H1 (cell line): ENCODE measurements at regions not wholly inside any gene's neighbourhood (a gene's known extent, or its start where the extent isn't known, plus 50 kb on each side); places are given as distances from the start of the nearest gene placed in this dataset.

Experiments
- BACH1 ChIP-seq: IDR thresholded peaks from 2 replicates; pipeline ENCODE4 v1.6.1; 2012; ENCODE audit warnings: low read length, improper control_type of control experiment
- EGR1 ChIP-seq: IDR thresholded peaks from 2 replicates; pipeline ENCODE4 v1.6.1; 2011; ENCODE audit warnings: low read depth, low read length, borderline replicate concordance
- GTF2F1 ChIP-seq: IDR thresholded peaks from 2 replicates; pipeline ENCODE4 v1.6.1; 2012; ENCODE audit warnings: low read depth, low read length, improper control_type of control experiment, borderline replicate concordance
- KDM1A ChIP-seq: fragments of 200-600, 300-600 bp; sonication (generic); IDR thresholded peaks from 2 replicates; pipeline ENCODE4 v1.7.1; 2016; ENCODE audit warnings: mild to moderate bottlenecking, low read length, borderline replicate concordance
- SP1 ChIP-seq: IDR thresholded peaks from 2 replicates; pipeline ENCODE4 v1.6.1; 2011; ENCODE audit warnings: low read depth, low read length
- SP2 ChIP-seq: IDR thresholded peaks from 2 replicates; pipeline ENCODE4 v1.6.1; 2012; ENCODE audit warnings: mild to moderate bottlenecking, low read length, inconsistent platforms
- SUZ12 ChIP-seq: fragments of 200-600 bp; sonication (generic); IDR thresholded peaks from 2 replicates; pipeline ENCODE4 v1.6.1; 2012; ENCODE audit warnings: mild to moderate bottlenecking, inconsistent platforms, low read length, moderate library complexity, mixed read lengths
- TF ChIP-seq, protein P1 (sequence below): IDR thresholded peaks from 2 replicates; pipeline ENCODE4 v1.6.1; 2011; ENCODE audit warnings: low read depth, mild to moderate bottlenecking, low read length; ENCODE audit not compliant: insufficient read depth

DNA sequence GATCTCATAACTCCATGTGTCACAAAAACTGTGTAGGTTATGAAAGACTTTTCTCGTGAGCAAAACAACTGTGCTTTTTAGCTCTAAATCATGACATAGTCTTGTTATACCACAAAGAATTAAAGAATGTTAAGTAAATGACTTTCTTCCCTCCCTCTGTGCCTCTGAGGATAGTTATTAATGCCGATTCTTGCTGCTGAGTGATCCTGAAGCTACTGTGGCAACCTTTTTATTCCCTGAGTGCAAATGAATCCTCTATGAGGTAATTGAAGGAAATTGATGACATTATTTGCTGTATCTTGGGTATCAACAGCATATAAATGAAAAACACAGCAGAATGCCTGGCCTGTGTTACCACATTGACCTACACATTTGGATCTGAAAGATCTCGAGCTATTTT, 142.2 kb upstream of the HDAC9 start (continued):
- TF ChIP-seq BACH1 (no peak), SP2 (no peak), EGR1 (no peak), SP1 (no peak), KDM1A (no peak), GTF2F1 (no peak), SUZ12 (no peak)
- TF ChIP-seq, protein P1, sequence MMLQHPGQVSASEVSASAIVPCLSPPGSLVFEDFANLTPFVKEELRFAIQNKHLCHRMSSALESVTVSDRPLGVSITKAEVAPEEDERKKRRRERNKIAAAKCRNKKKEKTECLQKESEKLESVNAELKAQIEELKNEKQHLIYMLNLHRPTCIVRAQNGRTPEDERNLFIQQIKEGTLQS = no peak
